ENCODE measurements at regions not wholly inside any gene's neighbourhood (a gene's known extent, or its start where the extent isn't known, plus 50 kb on each side); places are given as distances from the start of the nearest gene placed in this dataset.

- DNase-seq (ENCODE audit: low spot score) (no peak), ATAC-seq (ENCODE audit: low read depth) (no peak)
- TF ChIP-seq, protein P1, sequence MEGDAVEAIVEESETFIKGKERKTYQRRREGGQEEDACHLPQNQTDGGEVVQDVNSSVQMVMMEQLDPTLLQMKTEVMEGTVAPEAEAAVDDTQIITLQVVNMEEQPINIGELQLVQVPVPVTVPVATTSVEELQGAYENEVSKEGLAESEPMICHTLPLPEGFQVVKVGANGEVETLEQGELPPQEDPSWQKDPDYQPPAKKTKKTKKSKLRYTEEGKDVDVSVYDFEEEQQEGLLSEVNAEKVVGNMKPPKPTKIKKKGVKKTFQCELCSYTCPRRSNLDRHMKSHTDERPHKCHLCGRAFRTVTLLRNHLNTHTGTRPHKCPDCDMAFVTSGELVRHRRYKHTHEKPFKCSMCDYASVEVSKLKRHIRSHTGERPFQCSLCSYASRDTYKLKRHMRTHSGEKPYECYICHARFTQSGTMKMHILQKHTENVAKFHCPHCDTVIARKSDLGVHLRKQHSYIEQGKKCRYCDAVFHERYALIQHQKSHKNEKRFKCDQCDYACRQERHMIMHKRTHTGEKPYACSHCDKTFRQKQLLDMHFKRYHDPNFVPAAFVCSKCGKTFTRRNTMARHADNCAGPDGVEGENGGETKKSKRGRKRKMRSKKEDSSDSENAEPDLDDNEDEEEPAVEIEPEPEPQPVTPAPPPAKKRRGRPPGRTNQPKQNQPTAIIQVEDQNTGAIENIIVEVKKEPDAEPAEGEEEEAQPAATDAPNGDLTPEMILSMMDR (IDR thresholded peaks at IDR 0.05; ENCODE audit: poor library complexity, severe bottlenecking), result no peak
- H3K36me3 ChIP-seq (ENCODE audit: low read depth), result no peaks in the 10 kb centered on the region
- no peak overlapping the region for H3K27ac ChIP-seq (ENCODE audit: poor library complexity, severe bottlenecking)
- H3K9me3 ChIP-seq (ENCODE audit: severe bottlenecking), result no peaks in the 10 kb centered on the region
- no peaks in the 10 kb centered on the region for H3K27me3 ChIP-seq (ENCODE audit: insufficient read depth, poor library complexity, severe bottlenecking)
- no peaks in the 10 kb centered on the region for H3K4me1 ChIP-seq (ENCODE audit: insufficient read depth, poor library complexity, severe bottlenecking)
- no peak overlapping the region for H3K4me3 ChIP-seq (ENCODE audit: severe bottlenecking)
These were observed 528.2 kb upstream of the RBFOX1 start for GRCh38 chr16:6804461-6804860.

GRCh38 chr16:6803176-6803575, 529.5 kb upstream of the RBFOX1 start:
- TF ChIP-seq, protein P1 (IDR thresholded peaks at IDR 0.05; ENCODE audit: poor library complexity, severe bottlenecking), result no peak
- Histone ChIP-seq H3K9me3 (ENCODE audit: severe bottlenecking) (no peaks in the 10 kb centered on the region), H3K36me3 (ENCODE audit: low read depth) (no peaks in the 10 kb centered on the region), H3K27me3 (ENCODE audit: insufficient read depth, poor library complexity, severe bottlenecking) (no peaks in the 10 kb centered on the region), H3K4me3 (ENCODE audit: severe bottlenecking) (no peak overlapping the region), H3K4me1 (ENCODE audit: insufficient read depth, poor library complexity, severe bottlenecking) (no peaks in the 10 kb centered on the region), H3K27ac (ENCODE audit: poor library complexity, severe bottlenecking) (no peak overlapping the region)
- ATAC-seq (ENCODE audit: low read depth), result no peak
- DNase-seq (ENCODE audit: low spot score), result no peak

GRCh38 chr16:6797223-6797622, 535.4 kb upstream of the RBFOX1 start:
- Histone ChIP-seq H3K36me3 (ENCODE audit: low read depth) (no peaks in the 10 kb centered on the region), H3K9me3 (ENCODE audit: severe bottlenecking) (no peaks in the 10 kb centered on the region), H3K27ac (ENCODE audit: poor library complexity, severe bottlenecking) (no peak overlapping the region), H3K27me3 (ENCODE audit: insufficient read depth, poor library complexity, severe bottlenecking) (no peaks in the 10 kb centered on the region), H3K4me3 (ENCODE audit: severe bottlenecking) (no peak overlapping the region), H3K4me1 (ENCODE audit: insufficient read depth, poor library complexity, severe bottlenecking) (no peaks in the 10 kb centered on the region)
- ATAC-seq (ENCODE audit: low read depth) (no peak), DNase-seq (ENCODE audit: low spot score) (no peak)
- TF ChIP-seq, protein P1 (IDR thresholded peaks at IDR 0.05; ENCODE audit: poor library complexity, severe bottlenecking), result no peak

- peaks cover 5% of the 10 kb centered on the region for H3K9me3 ChIP-seq (ENCODE audit: severe bottlenecking)
- TF ChIP-seq, protein P1 (IDR thresholded peaks at IDR 0.05; ENCODE audit: poor library complexity, severe bottlenecking), result no peak
- DNase-seq (ENCODE audit: low spot score), result no peak
- H3K4me3 ChIP-seq (ENCODE audit: severe bottlenecking), result no peak overlapping the region
- H3K27me3 ChIP-seq (ENCODE audit: insufficient read depth, poor library complexity, severe bottlenecking), result no peaks in the 10 kb centered on the region
- ATAC-seq (ENCODE audit: low read depth), result no peak
- H3K27ac ChIP-seq (ENCODE audit: poor library complexity, severe bottlenecking), result no peak overlapping the region
- H3K36me3 ChIP-seq (ENCODE audit: low read depth), result no peaks in the 10 kb centered on the region
- no peaks in the 10 kb centered on the region for H3K4me1 ChIP-seq (ENCODE audit: insufficient read depth, poor library complexity, severe bottlenecking)
These were observed 555.0 kb upstream of the RBFOX1 start for GRCh38 chr16:6777624-6778023.

DNA sequence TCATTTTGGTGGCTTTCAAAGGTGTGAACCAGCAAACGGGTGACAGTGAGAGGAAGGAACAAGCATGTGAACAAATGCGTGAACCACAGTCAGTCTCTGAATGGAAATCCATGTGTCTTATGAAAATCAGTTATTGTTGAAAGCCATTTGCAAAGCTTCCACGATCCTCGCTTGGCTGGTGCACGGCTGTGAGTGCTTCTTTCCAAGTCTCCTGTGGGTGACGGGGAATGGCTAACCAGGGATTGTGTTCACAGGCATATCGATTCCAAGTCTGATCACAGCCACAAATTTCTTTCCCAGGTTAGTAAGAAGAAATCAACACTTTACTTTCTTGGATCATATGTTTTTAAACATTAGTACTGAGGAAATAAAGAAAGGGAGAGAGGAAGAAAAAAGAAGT, 556.9 kb upstream of the RBFOX1 start:
- DNase-seq (ENCODE audit: low spot score) (no peak), ATAC-seq (ENCODE audit: low read depth) (no peak)
- H3K27ac ChIP-seq (ENCODE audit: poor library complexity, severe bottlenecking), result no peak overlapping the region
- no peaks in the 10 kb centered on the region for H3K4me1 ChIP-seq (ENCODE audit: insufficient read depth, poor library complexity, severe bottlenecking)
- H3K4me3 ChIP-seq (ENCODE audit: severe bottlenecking), result no peak overlapping the region
- H3K9me3 ChIP-seq (ENCODE audit: severe bottlenecking), result peaks cover 5% of the 10 kb centered on the region
- TF ChIP-seq, protein P1 (IDR thresholded peaks at IDR 0.05; ENCODE audit: poor library complexity, severe bottlenecking), result no peak
- no peaks in the 10 kb centered on the region for H3K36me3 ChIP-seq (ENCODE audit: low read depth)
- no peaks in the 10 kb centered on the region for H3K27me3 ChIP-seq (ENCODE audit: insufficient read depth, poor library complexity, severe bottlenecking)
